RWPE1 (cell line): ENCODE measurements at regions not wholly inside any gene's neighbourhood (a gene's known extent, or its start where the extent isn't known, plus 50 kb on each side); places are given as distances from the start of the nearest gene placed in this dataset.

Source experiments
- CTCF ChIA-PET: fragments of 350-600 bp; sonication (Branson Sonifier 250); formaldehyde crosslinking; extraction: SDS; loops from one replicate; lab custom pipeline; 2021; lab: Yijun Ruan, JAX
- POLR2A ChIA-PET: fragments of 400-600 bp; formaldehyde crosslinking; extraction: SDS; loops from one replicate; lab custom pipeline; 2020; ENCODE audit warnings: antibody characterized with exemption; ENCODE audit not compliant: low non-redundant PET; lab: Yijun Ruan, JAX
- DNase-seq: peaks from one replicate; pipeline ENCODE4 v3.0.0; 2012; ENCODE audit warnings: low spot score
- H3K27ac ChIP-seq: fragments of 450-650 bp; 2 replicates; pipeline ENCODE4 v1.5.1; 2017
- CTCF ChIP-seq: fragments of 450-650 bp; conservative IDR thresholded peaks from 2 replicates; pipeline ENCODE4 v1.5.1; 2017; ENCODE audit warnings: low read depth, mild to moderate bottlenecking

GRCh38 chr11:45057938-45058646, 88.3 kb upstream of the PRDM11 start:
- CTCF ChIA-PET, result no interaction called here

GRCh38 chr11:45058647-45058950, 87.8 kb upstream of the PRDM11 start:
- no peak overlapping the region for H3K27ac ChIP-seq
- no peak for TF ChIP-seq CTCF
- DNase-seq, result no peak
- ChIA-PET CTCF (no interaction called here), POLR2A (no interaction called here)

More at GRCh38 chr11:45057938-45058646, 88.3 kb upstream of the PRDM11 start:
- POLR2A ChIA-PET, result no interaction called here
- no peak for DNase-seq
- no peak for TF ChIP-seq CTCF
- H3K27ac ChIP-seq, result no peak overlapping the region

GRCh38 chr11:45060707-45061106, 85.7 kb upstream of the PRDM11 start:
- no peak overlapping the region for H3K27ac ChIP-seq
- ChIA-PET CTCF (no interaction called here), POLR2A (no interaction called here)
- no peak for DNase-seq
- no peak for TF ChIP-seq CTCF

- POLR2A ChIA-PET, result no interaction called here
- no peak for TF ChIP-seq CTCF
- CTCF ChIA-PET, result interaction anchor here (0.8 to 0.9 kb wide), 2 partner anchors 288 to 310 kb away, joined by 3 to 4 read pairs; no protein-coding TSS in a partner anchor
- peak overlapping the region; percentile 18; the same call in 1 of the 2 replicates for H3K27ac ChIP-seq
- no peak for DNase-seq
Measured at GRCh38 chr11:45061641-45062040, 84.8 kb upstream of the PRDM11 start.

- CTCF ChIA-PET, result interaction anchor here (0.8 kb wide), 1 partner anchor 288 kb away, joined by 3 read pairs; no protein-coding TSS in a partner anchor
- no peak overlapping the region for H3K27ac ChIP-seq
- no peak for DNase-seq
- POLR2A ChIA-PET, result no interaction called here
- no peak for TF ChIP-seq CTCF
Measured at GRCh38 chr11:45062115-45062514, 84.3 kb upstream of the PRDM11 start.

GRCh38 chr11:45062974-45063635, 83.3 kb upstream of the PRDM11 start:
- DNase-seq, result no peak
- ChIA-PET POLR2A (no interaction called here), CTCF (no interaction called here)
- no peak for TF ChIP-seq CTCF
- no peak overlapping the region for H3K27ac ChIP-seq
